ENCODE measurements at regions not wholly inside any gene's neighbourhood (a gene's known extent, or its start where the extent isn't known, plus 50 kb on each side); places are given as distances from the start of the nearest gene placed in this dataset.

GRCh38 chr20:9935285-9935684 is 96.4 kb upstream of the PAK5 start:
- TF ChIP-seq MYNN (IDR thresholded peaks at IDR 0.05), result no peak
- TF ChIP-seq MYNN (CRISPR knock-in tag; IDR thresholded peaks at IDR 0.05), result no peak
- no peak for TF ChIP-seq TSC22D4 (tag; IDR thresholded peaks at IDR 0.05)
- TF ChIP-seq NRF1 (conservative IDR thresholded peaks at IDR 0.05 in 1 of 2, IDR thresholded peaks at IDR 0.05 in 1 of 2), result no peak
- TF ChIP-seq ZKSCAN1 (IDR thresholded peaks at IDR 0.05; ENCODE audit: low read depth, low read length), result no peak
- no peak for TF ChIP-seq CBX5 (IDR thresholded peaks at IDR 0.05; ENCODE audit: borderline replicate concordance, low read depth)
- TF ChIP-seq ZNF232 (CRISPR knock-in tag; IDR thresholded peaks at IDR 0.05), result no peak
- TF ChIP-seq MAX (CRISPR knock-in tag; IDR thresholded peaks at IDR 0.05), result no peak
- no peak for TF ChIP-seq YBX1 (IDR thresholded peaks at IDR 0.05)
